ENCODE measurements at regions not wholly inside any gene's neighbourhood (a gene's known extent, or its start where the extent isn't known, plus 50 kb on each side); places are given as distances from the start of the nearest gene placed in this dataset.

- no peak for DNase-seq (ENCODE audit: low spot score)
- in situ Hi-C loops (cut with MboI; ENCODE audit: low sequenced_read_pairs, unreplicated experiment), result no loop called here
- TF ChIP-seq CTCF (IDR thresholded peaks at IDR 0.05; ENCODE audit: borderline replicate concordance, control extremely low read depth, extremely low read depth, insufficient read depth, missing control alignments), result no peak
These were observed 231.8 kb downstream of the DRD1 start for GRCh38 chr5:175211956-175212756.

GRCh38 chr5:175207321-175208040, 236.5 kb downstream of the DRD1 start:
- no peak for DNase-seq (ENCODE audit: low spot score)
- in situ Hi-C loops (cut with MboI; ENCODE audit: low sequenced_read_pairs, unreplicated experiment), result no loop called here
- no peak for TF ChIP-seq CTCF (IDR thresholded peaks at IDR 0.05; ENCODE audit: borderline replicate concordance, control extremely low read depth, extremely low read depth, insufficient read depth, missing control alignments)

GRCh38 chr5:175206669-175207068, 237.3 kb downstream of the DRD1 start:
- in situ Hi-C loops (cut with MboI; ENCODE audit: low sequenced_read_pairs, unreplicated experiment), result no loop called here
- DNase-seq (ENCODE audit: low spot score), result no peak
- no peak for TF ChIP-seq CTCF (IDR thresholded peaks at IDR 0.05; ENCODE audit: borderline replicate concordance, control extremely low read depth, extremely low read depth, insufficient read depth, missing control alignments)

- no peak for TF ChIP-seq CTCF (IDR thresholded peaks at IDR 0.05; ENCODE audit: borderline replicate concordance, control extremely low read depth, extremely low read depth, insufficient read depth, missing control alignments)
- DNase-seq (ENCODE audit: low spot score), result no peak
- in situ Hi-C loops (cut with MboI; ENCODE audit: low sequenced_read_pairs, unreplicated experiment), result no loop called here
These were observed 241.4 kb downstream of the DRD1 start for GRCh38 chr5:175202463-175203068.

DNA sequence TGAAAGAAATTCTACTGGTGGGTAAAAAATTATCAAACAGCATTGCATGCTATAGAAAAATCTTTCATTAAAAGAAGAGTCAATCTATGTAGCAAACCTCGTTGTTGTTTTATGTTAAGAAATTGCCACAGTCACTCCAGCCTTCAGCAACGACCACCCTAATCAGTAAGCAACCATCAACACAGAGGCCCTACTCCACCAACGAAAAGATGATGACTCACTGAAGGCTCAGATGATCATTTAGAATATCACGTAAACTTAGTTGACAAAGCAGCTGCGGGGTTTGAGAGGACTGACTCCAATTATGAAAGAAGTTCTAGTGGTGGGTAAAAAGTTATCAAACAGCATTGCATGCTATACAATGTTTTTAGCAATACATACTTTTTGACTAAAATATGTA, 242.6 kb downstream of the DRD1 start:
- no peak for TF ChIP-seq CTCF (IDR thresholded peaks at IDR 0.05; ENCODE audit: borderline replicate concordance, control extremely low read depth, extremely low read depth, insufficient read depth, missing control alignments)
- in situ Hi-C loops (cut with MboI; ENCODE audit: low sequenced_read_pairs, unreplicated experiment), result no loop called here
- DNase-seq (ENCODE audit: low spot score), result no peak

DNA sequence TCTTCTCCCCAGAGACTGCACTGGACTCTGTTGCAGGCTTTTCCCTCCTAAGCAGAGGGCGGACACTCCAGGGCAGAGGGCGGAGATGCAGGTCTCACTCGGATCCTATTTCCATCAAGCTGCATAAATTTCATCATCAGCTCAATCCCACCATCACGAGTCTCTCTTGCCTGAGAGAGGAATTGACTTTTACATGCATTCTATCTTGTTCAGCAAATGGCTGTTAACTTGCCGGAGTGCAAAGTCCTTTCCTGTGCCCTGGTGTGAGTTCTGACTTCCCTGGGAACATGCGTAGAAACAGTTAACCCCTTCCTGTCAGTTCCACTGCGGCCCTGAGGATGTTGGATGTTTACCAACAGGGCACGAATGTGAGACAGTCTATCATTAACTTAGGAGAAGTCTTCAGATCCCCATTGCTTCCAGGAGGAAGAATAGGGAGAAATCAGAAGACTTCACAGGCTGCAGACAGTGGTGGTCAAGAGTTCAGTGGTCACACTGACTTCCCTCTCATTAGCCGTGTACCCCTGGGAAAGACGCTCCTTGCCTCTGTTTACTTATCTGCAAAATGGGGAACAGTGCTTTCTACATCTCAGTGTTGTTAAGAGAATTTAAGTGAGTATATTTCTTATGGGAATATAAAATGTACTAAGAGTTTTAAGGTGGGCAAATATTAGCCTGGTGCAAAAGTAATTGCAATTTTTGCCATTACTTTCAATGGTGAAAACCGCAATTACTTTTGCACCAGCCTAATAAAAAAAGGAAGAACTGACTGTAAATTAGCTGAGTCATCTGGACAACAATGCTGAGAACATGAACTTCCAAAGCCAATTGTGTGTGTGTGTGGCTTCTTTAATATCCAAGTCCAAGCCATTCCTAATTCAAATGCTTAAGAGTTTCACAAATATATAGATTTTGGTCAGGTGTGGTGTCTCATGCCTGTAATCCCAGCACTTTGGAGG, 248.0 kb downstream of the DRD1 start:
- in situ Hi-C loops (cut with MboI; ENCODE audit: low sequenced_read_pairs, unreplicated experiment), result no loop called here
- TF ChIP-seq CTCF (IDR thresholded peaks at IDR 0.05; ENCODE audit: borderline replicate concordance, control extremely low read depth, extremely low read depth, insufficient read depth, missing control alignments), result no peak
- no peak for DNase-seq (ENCODE audit: low spot score)

Measured in GM13976 (cell line).